Gastrocnemius medialis (tissue), 4 donors: ENCODE measurements at regions not wholly inside any gene's neighbourhood (a gene's known extent, or its start where the extent isn't known, plus 50 kb on each side); places are given as distances from the start of the nearest gene placed in this dataset.
"Not testable (repeated sequence)": the region's sequence is repeated elsewhere in the genome, so short reads cannot be mapped to it uniquely, and the experiment has no call there.

Experiments used
- ATAC-seq, 2 donors: fragments of 150-250 bp; one replicate each; pipeline ENCODE4 v1.9.1; 2016
- DNase-seq, 2 donors: peaks; one replicate each; pipeline ENCODE4 v3.0.0-alpha.2; 2019
- H3K27ac ChIP-seq, 4 donors: fragments of 200-600 bp; sonication (generic); 1 replicate in 1 of 4; 2 replicates in 3 of 4; pipeline ENCODE4 v1.5.1; 2016 to 2018; ENCODE audit warnings: mild to moderate bottlenecking in 2 of 4, moderate library complexity in 1 of 4
- H3K27me3 ChIP-seq, 3 donors: fragments of 200-600 bp; sonication (generic) in 2 of 3; 1 replicate in 1 of 3; 2 replicates in 2 of 3; pipeline versions ENCODE4 v1.5.1 to v1.6.0; 2016 to 2019; ENCODE audit warnings: mild to moderate bottlenecking in 1 of 3, moderate library complexity in 1 of 3
- H3K36me3 ChIP-seq, 2 donors: fragments of 200-600 bp; sonication (generic) in 1 of 2; one replicate each; pipeline ENCODE4 v1.5.1; 2017 to 2018
- H3K4me1 ChIP-seq, 2 donors: fragments of 200-600 bp; sonication (generic) in 1 of 2; one replicate each; pipeline ENCODE4 v1.5.1; 2016 to 2017; ENCODE audit warnings: mild to moderate bottlenecking in 2 of 2
- H3K4me3 ChIP-seq, 4 donors: fragments of 200-600 bp; sonication (generic) in 3 of 4; 1 replicate in 1 of 4; 2 replicates in 3 of 4; pipeline ENCODE4 v1.5.1; 2016 to 2019; ENCODE audit warnings: mild to moderate bottlenecking in 2 of 4
- H3K9me3 ChIP-seq, 3 donors: fragments of 200-600 bp; sonication (generic) in 2 of 3; 1 replicate in 1 of 3; 2 replicates in 2 of 3; pipeline ENCODE4 v1.5.1; 2016 to 2019
- CTCF ChIP-seq, 5 experiments: fragments of 450-650 bp in 3 of 5; fragments of 200-600 bp in 2 of 5; sonication (generic) in 2 of 5; IDR thresholded peaks in 4 of 5; conservative IDR thresholded peaks in 1 of 5; 1 replicate in 4 of 5; 2 replicates in 1 of 5; pipeline ENCODE4 v1.5.1; 2016 to 2019; ENCODE audit warnings: antibody characterized with exemption in 5 of 5, mild to moderate bottlenecking in 3 of 5, moderate library complexity in 3 of 5
- POLR2A ChIP-seq, 2 donors: fragments of 450-650 bp; IDR thresholded peaks; one replicate each; pipeline ENCODE4 v1.6.1; 2017; ENCODE audit warnings: antibody characterized with exemption in 2 of 2, mild to moderate bottlenecking in 2 of 2, moderate library complexity in 2 of 2
- in situ Hi-C, 4 donors: fragments of 200-750 bp; cut with MboI; loops; one replicate each; pipeline versions ENCODE4 v1.15.0 to v1.8.0; 2017; ENCODE audit warnings: low sequenced_read_pairs in 4 of 4
- intact Hi-C: fragments of 100-400 bp; cut with DNase I; formaldehyde crosslinking; loops from one replicate; pipeline ENCODE4 v1.15.1; 2023; ENCODE audit warnings: low total_unique reads

DNA sequence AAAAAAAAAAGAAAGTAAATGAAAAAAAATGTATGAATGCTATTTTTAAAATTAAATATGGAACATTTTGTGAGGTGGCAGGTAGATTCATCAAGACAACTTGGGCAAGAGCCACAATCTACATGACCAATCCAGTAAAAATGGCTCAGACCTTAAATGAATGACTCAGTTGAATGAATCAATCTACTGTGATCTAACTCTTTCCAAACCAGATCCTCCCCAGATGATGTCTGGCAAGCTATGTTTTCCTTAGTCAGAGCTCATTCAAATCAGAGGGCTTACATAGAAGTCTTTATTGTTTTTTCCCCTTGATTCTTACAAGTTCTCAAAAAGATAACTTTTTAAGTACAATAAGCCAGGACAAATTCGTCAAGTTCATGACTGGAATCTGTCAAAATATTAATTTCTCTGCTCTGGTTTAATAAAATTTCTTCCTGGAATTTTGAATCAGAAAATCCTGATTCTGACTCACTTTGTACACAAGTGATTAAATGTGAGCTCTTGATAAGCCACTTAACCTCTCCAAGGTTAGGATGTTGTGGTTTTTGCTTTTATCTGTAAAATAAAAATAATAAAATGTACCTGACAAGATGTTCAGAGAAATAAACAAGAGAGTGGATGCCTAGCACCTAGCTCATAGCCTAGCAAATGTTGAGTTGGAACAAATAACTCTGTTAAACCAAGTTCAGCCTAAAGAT is 105.6 kb upstream of the SMIM31 start:
- Histone ChIP-seq H3K9me3 (no peaks in the 10 kb centered on the region), H3K27me3 (no peaks in the 10 kb centered on the region), H3K27ac (no peak overlapping the region), H3K36me3 (no peaks in the 10 kb centered on the region), H3K4me1 (no peaks in the 10 kb centered on the region), H3K4me3 (no peak overlapping the region)
- DNase-seq (no peak), ATAC-seq (no peak)
- TF ChIP-seq CTCF (IDR thresholded peaks at IDR 0.05 in 4 of 5, conservative IDR thresholded peaks at IDR 0.05 in 1 of 5) (no peak), POLR2A (IDR thresholded peaks at IDR 0.05) (no peak)
- intact Hi-C loops = no loop called here
- in situ Hi-C loops = no loop called here

DNA sequence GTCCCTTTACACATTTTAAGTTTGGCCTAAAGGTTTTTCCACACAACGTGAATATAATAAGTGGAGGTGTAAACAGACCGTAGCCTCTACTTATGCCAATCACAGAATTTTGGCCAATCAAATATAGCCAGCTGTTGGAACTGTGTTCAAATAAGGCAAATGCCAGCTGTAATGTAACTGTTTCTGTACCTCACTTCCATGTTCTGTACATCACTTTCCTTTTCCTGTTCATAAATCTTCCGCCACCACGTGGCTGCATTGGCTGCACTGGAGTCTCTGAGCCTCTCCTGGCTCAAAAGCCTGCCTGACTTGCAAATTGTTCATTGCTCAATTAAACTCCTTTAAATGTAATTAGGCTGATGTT is 105.1 kb upstream of the SMIM31 start:
- Histone ChIP-seq H3K4me1 (no peaks in the 10 kb centered on the region), H3K36me3 (no peaks in the 10 kb centered on the region), H3K9me3 (no peaks in the 10 kb centered on the region), H3K27me3 (no peaks in the 10 kb centered on the region), H3K4me3 (no peak overlapping the region), H3K27ac (no peak overlapping the region)
- in situ Hi-C loops (no loop called here), intact Hi-C loops (no loop called here)
- DNase-seq (no peak), ATAC-seq (no peak)
- no peak for TF ChIP-seq CTCF (IDR thresholded peaks at IDR 0.05 in 4 of 5, conservative IDR thresholded peaks at IDR 0.05 in 1 of 5)
- no peak for TF ChIP-seq POLR2A (IDR thresholded peaks at IDR 0.05)

DNA sequence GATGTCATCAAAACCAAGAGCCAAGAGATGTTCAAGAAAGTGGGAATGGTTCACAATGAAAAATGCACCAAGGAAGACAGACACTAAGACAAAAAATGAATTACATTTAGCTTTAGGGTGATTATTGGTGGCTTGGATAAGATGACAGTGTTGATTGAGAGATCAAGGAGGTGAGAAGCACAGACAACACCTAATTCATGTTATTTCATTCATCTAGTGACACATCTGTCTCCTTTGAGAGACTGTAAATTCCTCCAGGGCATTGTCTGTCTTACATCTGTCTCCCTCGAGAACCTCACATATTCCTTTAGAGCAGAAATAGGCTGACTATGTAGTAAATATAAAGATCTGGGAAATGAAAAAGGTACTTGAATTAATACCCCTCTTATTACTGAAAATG is 94.2 kb upstream of the SMIM31 start:
- DNase-seq (no peak), ATAC-seq (no peak)
- Histone ChIP-seq H3K9me3 (no peaks in the 10 kb centered on the region), H3K27me3 (no peaks in the 10 kb centered on the region), H3K27ac (no peak overlapping the region), H3K36me3 (no peaks in the 10 kb centered on the region), H3K4me3 (no peak overlapping the region), H3K4me1 (no peaks in the 10 kb centered on the region)
- intact Hi-C loops = no loop called here
- in situ Hi-C loops = no loop called here
- no peak for TF ChIP-seq CTCF (IDR thresholded peaks at IDR 0.05 in 4 of 5, conservative IDR thresholded peaks at IDR 0.05 in 1 of 5)
- no peak for TF ChIP-seq POLR2A (IDR thresholded peaks at IDR 0.05)

DNA sequence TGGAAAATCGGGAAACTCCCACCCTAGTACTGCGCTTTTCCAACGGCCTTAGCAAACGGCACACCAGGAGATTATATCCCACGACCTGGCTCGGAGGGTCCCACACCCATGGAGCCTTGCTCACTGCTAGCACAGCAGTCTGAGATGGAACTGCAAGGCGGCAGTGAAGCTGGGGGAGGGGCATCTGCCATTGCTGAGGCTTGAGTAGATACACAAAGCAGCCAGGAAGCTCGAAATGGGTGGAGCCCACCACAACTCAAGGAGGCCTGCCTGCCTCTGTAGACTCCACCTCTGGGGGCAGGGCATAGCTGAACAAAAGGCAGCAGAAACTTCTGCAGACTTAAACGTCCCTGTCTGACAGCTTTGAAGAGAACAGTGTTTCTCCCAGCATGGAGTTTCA is 77.8 kb upstream of the SMIM31 start:
- H3K9me3 ChIP-seq, intact Hi-C loops, ATAC-seq, H3K4me3 ChIP-seq, H3K27me3 ChIP-seq, in situ Hi-C loops, DNase-seq, H3K27ac ChIP-seq, H3K36me3 ChIP-seq, H3K4me1 ChIP-seq: not testable (repeated sequence)

- no peak for ATAC-seq
- Histone ChIP-seq H3K4me1 (no peaks in the 10 kb centered on the region), H3K27me3 (no peaks in the 10 kb centered on the region), H3K9me3 (no peaks in the 10 kb centered on the region), H3K4me3 (no peak overlapping the region), H3K36me3 (no peaks in the 10 kb centered on the region), H3K27ac (no peak overlapping the region)
- intact Hi-C loops (no loop called here), in situ Hi-C loops (no loop called here)
- TF ChIP-seq POLR2A (IDR thresholded peaks at IDR 0.05) = no peak
- TF ChIP-seq CTCF (IDR thresholded peaks at IDR 0.05 in 4 of 5, conservative IDR thresholded peaks at IDR 0.05 in 1 of 5) = no peak
- DNase-seq = no peak
Measured at GRCh38 chr4:164683040-164683439, 70.9 kb upstream of the SMIM31 start.
